ENCODE measurements at regions not wholly inside any gene's neighbourhood (a gene's known extent, or its start where the extent isn't known, plus 50 kb on each side); places are given as distances from the start of the nearest gene placed in this dataset.

DNA sequence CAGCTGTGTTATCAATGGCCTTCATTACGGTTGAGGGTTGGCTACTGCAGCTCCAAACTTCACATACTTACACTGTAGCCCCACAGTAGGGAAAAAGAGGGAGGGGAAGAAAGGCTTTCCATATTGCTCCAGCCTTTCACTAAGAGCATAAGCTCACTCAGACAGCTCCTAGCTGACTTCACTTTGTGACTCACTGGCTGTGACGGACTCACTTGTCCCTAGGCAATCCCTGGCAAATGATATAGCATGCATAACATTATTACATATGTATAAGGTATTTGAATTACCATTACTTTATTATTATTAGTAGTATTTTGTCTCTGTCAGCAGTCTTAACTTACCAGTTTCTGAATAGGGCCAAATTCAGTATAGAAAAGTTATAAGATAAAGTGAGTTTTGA, 350.7 kb downstream of the RMST start:
- H3K27me3 ChIP-seq (ENCODE audit: insufficient read depth), result no peaks in the 10 kb centered on the region
- no peaks in the 10 kb centered on the region for H3K9me2 ChIP-seq
- no peak overlapping the region for H3K4me3 ChIP-seq (ENCODE audit: low read depth in 2 of 2, low read length in 1 of 2)
- CTCF ChIA-PET, result no interaction called here
- TF ChIP-seq FOXJ3 (CRISPR knock-in tag; IDR thresholded peaks at IDR 0.05) (no peak), YY1 (IDR thresholded peaks at IDR 0.05; ENCODE audit: low read depth) (no peak)
- H3K36me3 ChIP-seq (replicated peaks in 1 of 2; ENCODE audit: control insufficient read depth in 1 of 2, insufficient read depth in 2 of 2, low read length in 1 of 2), result no peaks in the 10 kb centered on the region
- H3K79me2 ChIP-seq (ENCODE audit: insufficient read depth), result no peaks in the 10 kb centered on the region
- H3K9ac ChIP-seq, result no peak overlapping the region
- H3K4me1 ChIP-seq (ENCODE audit: control insufficient read depth in 1 of 2, insufficient read depth in 2 of 2, low read depth in 1 of 2, low read length in 1 of 2), result no peaks in the 10 kb centered on the region
- H3K9me3 ChIP-seq, result no peaks in the 10 kb centered on the region
- H3K27ac ChIP-seq (ENCODE audit: low read depth in 2 of 2, low read length in 1 of 2), result no peak overlapping the region
- POLR2A ChIA-PET, result no interaction called here
- no peak overlapping the region for H2AFZ ChIP-seq (ENCODE audit: low read depth)
- H3K4me2 ChIP-seq, result no peak overlapping the region
- 10% methylated on average over 2 of the region's 2 CpGs for WGBS (ENCODE audit: low lambda C conversion rate)
- no peak for DNase-seq
- no peaks in the 10 kb centered on the region for H3F3A ChIP-seq (replicated peaks; ENCODE audit: insufficient read depth)
- no peaks in the 10 kb centered on the region for H4K20me1 ChIP-seq (ENCODE audit: insufficient read depth)

DNA sequence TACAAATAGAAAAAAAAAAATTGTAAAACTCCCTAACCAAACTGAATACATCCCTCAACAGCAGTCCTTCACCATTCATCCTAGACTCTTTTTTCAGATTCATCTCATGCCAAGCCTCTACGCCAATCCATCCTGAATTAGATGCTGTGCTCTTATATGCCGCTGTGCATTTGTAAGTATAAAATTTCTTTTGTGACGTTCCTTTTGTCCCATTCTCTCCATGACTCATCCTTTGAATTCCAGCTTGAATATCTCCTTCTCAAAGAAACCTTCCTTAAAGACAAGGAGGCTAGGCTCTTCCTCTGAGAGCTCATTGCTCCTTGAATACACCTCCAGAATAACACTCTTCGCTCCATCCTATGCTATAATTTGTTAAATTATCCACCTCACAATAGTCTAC, 359.2 kb downstream of the RMST start:
- H3F3A ChIP-seq (replicated peaks; ENCODE audit: insufficient read depth), result no peaks in the 10 kb centered on the region
- DNase-seq, result no peak
- no peaks in the 10 kb centered on the region for H4K20me1 ChIP-seq (ENCODE audit: insufficient read depth)
- H3K4me1 ChIP-seq (ENCODE audit: control insufficient read depth in 1 of 2, insufficient read depth in 2 of 2, low read depth in 1 of 2, low read length in 1 of 2), result no peaks in the 10 kb centered on the region
- TF ChIP-seq, protein P1, sequence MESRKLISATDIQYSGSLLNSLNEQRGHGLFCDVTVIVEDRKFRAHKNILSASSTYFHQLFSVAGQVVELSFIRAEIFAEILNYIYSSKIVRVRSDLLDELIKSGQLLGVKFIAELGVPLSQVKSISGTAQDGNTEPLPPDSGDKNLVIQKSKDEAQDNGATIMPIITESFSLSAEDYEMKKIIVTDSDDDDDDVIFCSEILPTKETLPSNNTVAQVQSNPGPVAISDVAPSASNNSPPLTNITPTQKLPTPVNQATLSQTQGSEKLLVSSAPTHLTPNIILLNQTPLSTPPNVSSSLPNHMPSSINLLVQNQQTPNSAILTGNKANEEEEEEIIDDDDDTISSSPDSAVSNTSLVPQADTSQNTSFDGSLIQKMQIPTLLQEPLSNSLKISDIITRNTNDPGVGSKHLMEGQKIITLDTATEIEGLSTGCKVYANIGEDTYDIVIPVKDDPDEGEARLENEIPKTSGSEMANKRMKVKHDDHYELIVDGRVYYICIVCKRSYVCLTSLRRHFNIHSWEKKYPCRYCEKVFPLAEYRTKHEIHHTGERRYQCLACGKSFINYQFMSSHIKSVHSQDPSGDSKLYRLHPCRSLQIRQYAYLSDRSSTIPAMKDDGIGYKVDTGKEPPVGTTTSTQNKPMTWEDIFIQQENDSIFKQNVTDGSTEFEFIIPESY (IDR thresholded peaks at IDR 0.05; ENCODE audit: borderline replicate concordance, low read depth), result no peak
- TF ChIP-seq NRF1 (IDR thresholded peaks at IDR 0.05; ENCODE audit: low read depth, low read length), result no peak
- TF ChIP-seq, protein P2, sequence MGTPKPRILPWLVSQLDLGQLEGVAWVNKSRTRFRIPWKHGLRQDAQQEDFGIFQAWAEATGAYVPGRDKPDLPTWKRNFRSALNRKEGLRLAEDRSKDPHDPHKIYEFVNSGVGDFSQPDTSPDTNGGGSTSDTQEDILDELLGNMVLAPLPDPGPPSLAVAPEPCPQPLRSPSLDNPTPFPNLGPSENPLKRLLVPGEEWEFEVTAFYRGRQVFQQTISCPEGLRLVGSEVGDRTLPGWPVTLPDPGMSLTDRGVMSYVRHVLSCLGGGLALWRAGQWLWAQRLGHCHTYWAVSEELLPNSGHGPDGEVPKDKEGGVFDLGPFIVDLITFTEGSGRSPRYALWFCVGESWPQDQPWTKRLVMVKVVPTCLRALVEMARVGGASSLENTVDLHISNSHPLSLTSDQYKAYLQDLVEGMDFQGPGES (IDR thresholded peaks at IDR 0.05; ENCODE audit: low read depth, low read length), result no peak
- TF ChIP-seq RFX5 (IDR thresholded peaks at IDR 0.05; ENCODE audit: low read length), result no peak
- no peak for TF ChIP-seq TCF12 (IDR thresholded peaks at IDR 0.05)
- TF ChIP-seq, protein P3, sequence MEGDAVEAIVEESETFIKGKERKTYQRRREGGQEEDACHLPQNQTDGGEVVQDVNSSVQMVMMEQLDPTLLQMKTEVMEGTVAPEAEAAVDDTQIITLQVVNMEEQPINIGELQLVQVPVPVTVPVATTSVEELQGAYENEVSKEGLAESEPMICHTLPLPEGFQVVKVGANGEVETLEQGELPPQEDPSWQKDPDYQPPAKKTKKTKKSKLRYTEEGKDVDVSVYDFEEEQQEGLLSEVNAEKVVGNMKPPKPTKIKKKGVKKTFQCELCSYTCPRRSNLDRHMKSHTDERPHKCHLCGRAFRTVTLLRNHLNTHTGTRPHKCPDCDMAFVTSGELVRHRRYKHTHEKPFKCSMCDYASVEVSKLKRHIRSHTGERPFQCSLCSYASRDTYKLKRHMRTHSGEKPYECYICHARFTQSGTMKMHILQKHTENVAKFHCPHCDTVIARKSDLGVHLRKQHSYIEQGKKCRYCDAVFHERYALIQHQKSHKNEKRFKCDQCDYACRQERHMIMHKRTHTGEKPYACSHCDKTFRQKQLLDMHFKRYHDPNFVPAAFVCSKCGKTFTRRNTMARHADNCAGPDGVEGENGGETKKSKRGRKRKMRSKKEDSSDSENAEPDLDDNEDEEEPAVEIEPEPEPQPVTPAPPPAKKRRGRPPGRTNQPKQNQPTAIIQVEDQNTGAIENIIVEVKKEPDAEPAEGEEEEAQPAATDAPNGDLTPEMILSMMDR (IDR thresholded peaks at IDR 0.05), result no peak
- TF ChIP-seq RCOR1 (IDR thresholded peaks at IDR 0.05; ENCODE audit: low read length), result no peak
- no peak for TF ChIP-seq TEAD4 (IDR thresholded peaks at IDR 0.05; ENCODE audit: borderline replicate concordance, insufficient read depth)
- no peak for TF ChIP-seq FOSL2 (IDR thresholded peaks at IDR 0.05; ENCODE audit: borderline replicate concordance, low read depth)
- no peaks in the 10 kb centered on the region for H3K9me2 ChIP-seq
- ChIA-PET POLR2A (no interaction called here), CTCF (no interaction called here)
- no peaks in the 10 kb centered on the region for H3K36me3 ChIP-seq (replicated peaks in 1 of 2; ENCODE audit: control insufficient read depth in 1 of 2, insufficient read depth in 2 of 2, low read length in 1 of 2)
- H3K4me2 ChIP-seq, result no peak overlapping the region
- H3K79me2 ChIP-seq (ENCODE audit: insufficient read depth), result no peaks in the 10 kb centered on the region
- no peaks in the 10 kb centered on the region for H3K9me3 ChIP-seq
- no peaks in the 10 kb centered on the region for H3K27me3 ChIP-seq (ENCODE audit: insufficient read depth)
- no peak overlapping the region for H3K9ac ChIP-seq
- no peak overlapping the region for H2AFZ ChIP-seq (ENCODE audit: low read depth)
- no peak overlapping the region for H3K27ac ChIP-seq (ENCODE audit: low read depth in 2 of 2, low read length in 1 of 2)
- H3K4me3 ChIP-seq (ENCODE audit: low read depth in 2 of 2, low read length in 1 of 2), result no peak overlapping the region
- 18% methylated on average over 4 of the region's 4 CpGs for WGBS (ENCODE audit: low lambda C conversion rate)

Data from SK-N-SH (cell line).